ENCODE measurements at regions not wholly inside any gene's neighbourhood (a gene's known extent, or its start where the extent isn't known, plus 50 kb on each side); places are given as distances from the start of the nearest gene placed in this dataset.
A peak's percentile ranks its signal among the peaks of the same experiment; 100 is the strongest.
"Not testable (repeated sequence)": the region's sequence is repeated elsewhere in the genome, so short reads cannot be mapped to it uniquely, and the experiment has no call there.

DNA sequence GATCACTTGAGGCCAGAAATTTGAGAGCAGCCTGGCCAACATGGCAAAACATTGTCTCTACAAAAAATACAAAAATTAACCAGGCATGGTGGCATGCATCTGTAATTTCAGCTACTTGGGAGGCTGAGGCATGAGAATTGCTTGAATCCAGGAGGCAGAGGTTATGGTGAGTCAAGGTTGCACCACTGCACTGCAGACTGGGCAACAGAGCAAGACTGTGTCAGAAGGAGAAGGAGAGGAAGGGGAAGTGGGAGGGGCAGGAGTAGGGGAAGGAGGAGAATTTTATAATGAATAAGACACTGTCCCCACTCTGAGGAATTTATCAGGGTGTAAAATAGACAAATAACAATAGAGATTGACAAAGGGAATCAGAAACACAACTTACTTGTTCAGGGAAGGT is 440.6 kb upstream of the DYNLRB2 start:
- ATAC-seq (no peak), DNase-seq (no peak)
- H3K4me1 Mint-ChIP-seq (ENCODE audit: low read depth), result no peaks in the 10 kb centered on the region
- no peak overlapping the region for H3K4me3 Mint-ChIP-seq
- intact Hi-C loops (cut with micrococcal nuclease), result no loop called here
- ChIA-PET POLR2A (no interaction called here), CTCF (no interaction called here)
- H3K9me3 Mint-ChIP-seq, result peaks cover 4% of the 10 kb centered on the region
- TF ChIP-seq, protein P1, sequence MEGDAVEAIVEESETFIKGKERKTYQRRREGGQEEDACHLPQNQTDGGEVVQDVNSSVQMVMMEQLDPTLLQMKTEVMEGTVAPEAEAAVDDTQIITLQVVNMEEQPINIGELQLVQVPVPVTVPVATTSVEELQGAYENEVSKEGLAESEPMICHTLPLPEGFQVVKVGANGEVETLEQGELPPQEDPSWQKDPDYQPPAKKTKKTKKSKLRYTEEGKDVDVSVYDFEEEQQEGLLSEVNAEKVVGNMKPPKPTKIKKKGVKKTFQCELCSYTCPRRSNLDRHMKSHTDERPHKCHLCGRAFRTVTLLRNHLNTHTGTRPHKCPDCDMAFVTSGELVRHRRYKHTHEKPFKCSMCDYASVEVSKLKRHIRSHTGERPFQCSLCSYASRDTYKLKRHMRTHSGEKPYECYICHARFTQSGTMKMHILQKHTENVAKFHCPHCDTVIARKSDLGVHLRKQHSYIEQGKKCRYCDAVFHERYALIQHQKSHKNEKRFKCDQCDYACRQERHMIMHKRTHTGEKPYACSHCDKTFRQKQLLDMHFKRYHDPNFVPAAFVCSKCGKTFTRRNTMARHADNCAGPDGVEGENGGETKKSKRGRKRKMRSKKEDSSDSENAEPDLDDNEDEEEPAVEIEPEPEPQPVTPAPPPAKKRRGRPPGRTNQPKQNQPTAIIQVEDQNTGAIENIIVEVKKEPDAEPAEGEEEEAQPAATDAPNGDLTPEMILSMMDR (IDR thresholded peaks at IDR 0.05), result no peak
- H3K36me3 Mint-ChIP-seq (ENCODE audit: low read depth), result no peaks in the 10 kb centered on the region
- peaks cover 6% of the 10 kb centered on the region for H3K27me3 Mint-ChIP-seq
- H3K27ac Mint-ChIP-seq, result no peak overlapping the region

DNA sequence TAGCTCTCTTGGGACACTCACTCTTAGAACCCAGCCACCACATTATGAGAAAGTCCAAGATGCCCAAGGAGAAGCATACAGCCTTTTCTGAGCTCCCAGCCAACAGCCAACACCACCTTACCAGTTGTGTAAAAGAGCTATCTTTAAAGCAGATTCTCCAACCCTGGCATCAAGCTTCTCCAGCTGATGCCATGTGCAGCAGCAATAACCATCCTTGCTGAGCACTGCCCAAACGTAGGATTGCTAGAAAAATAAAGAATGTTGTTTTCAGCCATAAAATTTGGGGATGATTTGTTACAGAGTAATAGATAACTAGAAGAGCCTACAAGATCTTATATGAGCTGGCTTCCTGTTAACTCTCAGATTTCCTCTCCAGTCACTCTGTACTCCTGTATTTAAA is 443.7 kb upstream of the DYNLRB2 start:
- ChIA-PET CTCF (no interaction called here), POLR2A (no interaction called here)
- intact Hi-C loops (cut with micrococcal nuclease), result no loop called here
- H3K36me3 Mint-ChIP-seq (ENCODE audit: low read depth), result no peaks in the 10 kb centered on the region
- H3K27me3 Mint-ChIP-seq, result peaks cover 2% of the 10 kb centered on the region
- TF ChIP-seq, protein P1 (IDR thresholded peaks at IDR 0.05), result no peak
- ATAC-seq (no peak), DNase-seq (no peak)
- H3K9me3 Mint-ChIP-seq, result peaks cover 4% of the 10 kb centered on the region
- H3K4me3 Mint-ChIP-seq, result no peak overlapping the region
- H3K4me1 Mint-ChIP-seq (ENCODE audit: low read depth), result no peaks in the 10 kb centered on the region
- H3K27ac Mint-ChIP-seq, result no peak overlapping the region

DNA sequence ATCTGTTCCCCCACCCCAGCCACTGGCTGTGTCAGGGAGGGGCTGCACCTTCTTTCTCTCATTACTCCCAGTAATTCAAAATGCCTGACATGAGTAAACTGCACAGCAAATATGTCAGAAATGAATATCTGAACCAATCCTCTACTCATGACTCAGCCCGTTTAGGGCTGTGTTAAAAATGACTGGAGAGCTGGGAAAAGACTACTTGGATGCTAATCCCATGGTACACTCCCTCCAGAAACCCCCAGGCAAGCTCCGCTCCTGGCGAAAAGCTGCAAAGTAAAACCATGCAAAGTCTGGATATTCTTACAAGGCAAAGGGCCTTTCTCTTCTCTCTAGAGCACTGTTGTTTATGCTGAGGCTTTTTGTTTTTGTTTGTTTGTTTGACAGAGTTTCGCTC is 448.1 kb upstream of the DYNLRB2 start:
- CTCF ChIA-PET, result no interaction called here
- no peak for ATAC-seq
- no peaks in the 10 kb centered on the region for H3K36me3 Mint-ChIP-seq (ENCODE audit: low read depth)

DNA sequence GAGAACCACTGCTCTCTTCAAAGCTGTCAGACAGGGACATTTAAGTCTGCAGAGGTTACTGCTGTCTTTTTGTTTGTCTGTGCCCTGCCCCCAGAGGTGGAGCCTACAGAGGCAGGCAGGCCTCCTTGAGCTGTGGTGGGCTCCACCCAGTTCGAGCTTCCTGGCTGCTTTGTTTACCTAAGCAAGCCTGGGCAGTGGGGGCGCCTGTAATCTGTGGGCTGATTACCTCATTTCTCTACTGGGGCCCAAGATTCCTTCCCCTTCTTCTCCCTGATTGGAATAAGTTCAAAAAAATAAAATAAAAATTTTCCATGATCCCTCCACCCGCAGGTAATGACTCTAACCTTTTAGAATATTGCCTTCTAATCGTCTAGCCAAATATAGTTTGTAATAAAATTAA is 449.3 kb upstream of the DYNLRB2 start:
- H3K36me3 Mint-ChIP-seq (ENCODE audit: low read depth); POLR2A ChIA-PET; H3K27me3 Mint-ChIP-seq; H3K4me3 Mint-ChIP-seq; H3K4me1 Mint-ChIP-seq (ENCODE audit: low read depth); intact Hi-C loops (cut with micrococcal nuclease); H3K9me3 Mint-ChIP-seq; ATAC-seq; CTCF ChIA-PET; H3K27ac Mint-ChIP-seq; DNase-seq: not testable (repeated sequence)

More for the DNA sequence above, 448.1 kb upstream of the DYNLRB2 start:
- Mint-ChIP-seq H3K27ac (no peak overlapping the region), H3K9me3 (peaks cover 4% of the 10 kb centered on the region), H3K27me3 (peaks cover 2% of the 10 kb centered on the region), H3K4me1 (ENCODE audit: low read depth) (no peaks in the 10 kb centered on the region), H3K4me3 (no peak overlapping the region)
- POLR2A ChIA-PET, result no interaction called here
- DNase-seq, result no peak
- TF ChIP-seq, protein P1 (IDR thresholded peaks at IDR 0.05), result no peak
- intact Hi-C loops (cut with micrococcal nuclease), result no loop called here

DNA sequence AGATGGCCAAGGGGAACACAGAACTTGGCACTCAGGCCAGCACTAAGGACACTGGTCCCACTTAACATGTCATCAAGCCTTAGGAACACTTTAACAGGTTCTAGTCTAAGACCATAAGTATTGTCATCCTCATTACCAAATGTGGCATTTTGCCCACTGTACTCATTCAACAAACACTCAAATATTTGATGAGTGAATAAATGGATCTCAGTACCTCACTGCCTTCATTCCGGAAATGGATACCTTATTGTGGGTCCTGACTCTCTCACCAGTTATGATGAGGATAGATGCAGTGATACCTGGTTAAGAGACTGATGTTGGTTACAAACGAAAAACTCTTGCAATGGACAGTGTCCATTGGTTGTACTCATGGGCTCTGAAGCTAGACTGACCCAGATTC is 455.2 kb upstream of the DYNLRB2 start:
- ATAC-seq (no peak), DNase-seq (no peak)
- Mint-ChIP-seq H3K27ac (no peak overlapping the region), H3K27me3 (no peaks in the 10 kb centered on the region), H3K36me3 (ENCODE audit: low read depth) (no peaks in the 10 kb centered on the region), H3K9me3 (no peaks in the 10 kb centered on the region), H3K4me1 (ENCODE audit: low read depth) (no peaks in the 10 kb centered on the region), H3K4me3 (no peak overlapping the region)
- CTCF ChIA-PET, result no interaction called here
- POLR2A ChIA-PET, result no interaction called here
- intact Hi-C loops (cut with micrococcal nuclease), result no loop called here
- TF ChIP-seq, protein P1 (IDR thresholded peaks at IDR 0.05), result no peak

DNA sequence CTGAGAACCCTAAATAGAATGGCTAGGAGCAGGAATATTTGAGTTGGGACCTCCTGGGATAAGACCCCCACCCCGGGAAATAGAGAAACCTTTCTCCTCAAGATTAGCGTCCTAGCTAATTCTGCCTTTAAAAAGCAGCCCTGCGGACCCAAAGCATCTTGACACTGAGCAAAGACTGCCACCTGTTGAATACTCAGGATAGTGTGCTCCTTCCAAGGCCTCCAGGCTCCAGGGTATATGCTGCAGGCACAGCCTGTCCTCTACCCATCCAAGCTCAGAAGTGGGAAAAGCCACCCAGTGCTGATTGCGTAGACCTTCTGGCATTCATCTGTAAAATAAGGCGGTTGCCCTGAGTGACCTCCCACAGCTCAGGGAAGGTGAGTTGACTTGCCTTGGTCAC is 456.2 kb upstream of the DYNLRB2 start:
- H3K36me3 Mint-ChIP-seq (ENCODE audit: low read depth), result no peaks in the 10 kb centered on the region
- POLR2A ChIA-PET, result no interaction called here
- CTCF ChIA-PET, result interaction anchor here (1.0 to 1.3 kb wide), 2 partner anchors 9 to 382 kb away, joined by 3 read pairs; no protein-coding TSS in a partner anchor
- no peaks in the 10 kb centered on the region for H3K9me3 Mint-ChIP-seq
- no peak overlapping the region for H3K4me3 Mint-ChIP-seq
- no peak overlapping the region for H3K27ac Mint-ChIP-seq
- intact Hi-C loops (cut with micrococcal nuclease), result no loop called here
- no peaks in the 10 kb centered on the region for H3K4me1 Mint-ChIP-seq (ENCODE audit: low read depth)
- ATAC-seq (peak; percentile 39), DNase-seq (peak; percentile 13)
- TF ChIP-seq, protein P1 (IDR thresholded peaks at IDR 0.05), result no peak
- H3K27me3 Mint-ChIP-seq, result no peaks in the 10 kb centered on the region
